ENCODE measurements at regions not wholly inside any gene's neighbourhood (a gene's known extent, or its start where the extent isn't known, plus 50 kb on each side); places are given as distances from the start of the nearest gene placed in this dataset.

DNA sequence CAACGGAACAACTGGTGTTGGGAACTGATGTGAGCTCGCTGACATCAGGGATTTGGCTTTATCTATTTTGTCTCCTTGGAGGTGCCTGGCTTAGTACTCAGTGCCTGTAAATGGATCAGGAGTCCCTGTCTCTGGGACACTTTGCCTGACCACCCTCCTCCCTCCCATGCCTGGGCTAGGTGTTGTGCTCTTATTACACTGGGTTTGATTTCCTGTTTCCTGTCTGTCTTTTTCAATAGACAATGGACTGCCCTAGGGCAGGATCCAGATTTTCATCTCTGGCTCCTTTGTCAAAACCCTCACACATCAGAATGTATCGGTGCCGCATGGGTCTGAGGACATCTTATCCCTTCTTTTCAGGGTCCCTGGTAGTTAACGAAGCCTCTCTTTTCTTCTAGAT, 223.6 kb upstream of the ASIC2 start:
- no peak for DNase-seq

DNA sequence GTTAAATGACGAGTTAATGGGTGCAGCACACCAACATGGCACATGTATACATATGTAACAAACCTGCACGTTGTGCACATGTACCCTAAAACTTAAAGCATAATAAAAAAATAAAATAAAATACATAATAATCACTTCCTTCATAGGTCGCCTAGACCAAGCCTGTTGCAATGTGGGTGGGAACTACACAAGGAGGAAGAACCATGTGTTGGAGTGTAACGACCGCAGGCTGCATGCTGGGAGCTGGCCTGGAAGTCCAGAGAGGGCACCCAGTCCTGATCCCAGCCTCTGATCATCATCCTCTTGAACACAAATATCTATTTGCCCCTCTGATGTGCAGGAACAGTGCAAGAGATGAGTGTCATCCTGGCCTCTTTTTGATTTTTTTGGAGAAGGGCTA, 224.7 kb upstream of the ASIC2 start:
- no peak for DNase-seq

GRCh38 chr17:33519692-33520091, 226.6 kb upstream of the ASIC2 start:
- no peak for DNase-seq

DNA sequence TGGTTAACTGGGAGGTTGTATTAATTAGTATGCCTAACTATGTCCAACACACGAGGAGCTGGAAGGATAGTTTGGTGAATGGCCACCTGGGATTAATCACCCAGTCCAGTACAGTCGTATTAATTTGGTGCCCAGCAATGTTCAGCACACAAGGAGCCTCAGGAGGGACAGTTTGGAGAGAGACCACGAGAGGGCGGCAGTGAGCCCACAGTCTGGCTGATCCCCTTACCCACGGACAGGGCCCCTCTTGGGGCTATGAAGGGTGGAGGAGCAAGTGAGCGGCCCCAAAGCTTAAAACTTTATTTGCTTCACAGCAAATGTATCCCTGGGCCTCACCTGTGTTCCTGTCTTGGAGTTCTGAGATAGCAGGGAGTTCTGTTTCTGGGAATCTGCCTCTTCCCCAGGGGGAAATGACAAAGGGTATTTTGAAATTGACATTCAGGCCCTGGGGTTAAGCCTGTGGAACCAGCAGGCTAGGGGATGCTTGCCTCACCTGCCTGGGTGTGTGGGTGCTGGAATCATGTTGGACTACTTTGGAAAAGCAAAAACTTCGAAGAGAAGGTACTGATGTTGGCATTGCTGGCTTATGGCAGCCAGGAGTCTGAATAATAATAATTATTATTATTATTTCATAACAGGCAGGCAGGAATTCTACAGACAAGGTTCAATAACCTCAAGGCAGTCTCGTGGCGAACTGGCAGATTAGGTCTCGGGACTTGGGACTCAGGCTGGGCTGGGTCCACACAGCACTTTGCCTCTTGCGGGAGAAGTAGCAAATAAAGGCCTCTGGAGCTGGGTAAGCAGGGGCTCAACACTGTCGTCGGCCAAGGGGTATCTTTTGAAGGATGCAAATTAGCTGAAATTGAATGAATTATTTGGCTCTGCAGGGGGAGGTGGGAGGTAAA, 227.6 kb upstream of the ASIC2 start:
- DNase-seq = no peak

DNA sequence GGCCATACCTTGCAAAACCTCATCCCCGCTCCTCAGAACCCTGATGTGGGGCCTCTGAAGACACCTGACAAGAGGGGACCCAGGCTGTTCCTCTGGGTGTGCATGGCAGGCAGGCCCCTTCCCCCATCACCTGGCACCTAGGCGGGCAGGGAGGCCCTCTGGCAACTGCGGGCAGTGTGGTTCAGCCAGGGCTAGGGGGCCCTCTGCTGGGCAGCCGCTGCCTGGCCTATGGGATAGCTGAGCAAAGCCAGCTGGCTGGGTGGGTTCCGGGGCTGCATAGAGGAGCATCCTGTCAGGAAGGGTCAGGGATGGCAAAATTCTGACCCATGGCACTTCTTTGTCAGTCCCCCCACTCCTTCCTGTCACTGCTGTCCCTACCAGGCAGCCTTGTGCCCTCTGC, 228.7 kb upstream of the ASIC2 start:
- DNase-seq = no peak

- no peak for DNase-seq
Observed at GRCh38 chr17:33522623-33523022, 229.5 kb upstream of the ASIC2 start.

GRCh38 chr17:33523577-33523981, 230.5 kb upstream of the ASIC2 start:
- no peak for DNase-seq

DNA sequence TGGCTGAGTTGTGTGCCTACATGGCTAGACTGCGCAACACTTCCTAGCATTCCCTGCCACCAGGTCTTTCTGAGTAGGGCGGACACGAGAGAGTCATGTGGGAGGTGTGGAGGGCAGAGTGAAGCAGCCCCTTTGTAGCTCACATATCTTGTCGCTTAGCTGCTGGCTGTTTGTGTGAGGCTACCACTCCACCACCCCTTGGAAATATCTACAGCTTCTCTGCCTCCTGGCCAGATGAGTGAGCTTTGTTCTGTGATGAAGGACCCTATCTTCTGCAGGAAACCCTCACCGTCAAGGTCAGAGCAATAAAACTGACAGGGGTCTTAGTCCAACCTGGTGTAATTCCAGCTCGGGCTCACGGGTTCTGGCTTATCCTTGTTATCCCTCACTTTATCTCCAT, 232.1 kb upstream of the ASIC2 start:
- no peak for DNase-seq

DNA sequence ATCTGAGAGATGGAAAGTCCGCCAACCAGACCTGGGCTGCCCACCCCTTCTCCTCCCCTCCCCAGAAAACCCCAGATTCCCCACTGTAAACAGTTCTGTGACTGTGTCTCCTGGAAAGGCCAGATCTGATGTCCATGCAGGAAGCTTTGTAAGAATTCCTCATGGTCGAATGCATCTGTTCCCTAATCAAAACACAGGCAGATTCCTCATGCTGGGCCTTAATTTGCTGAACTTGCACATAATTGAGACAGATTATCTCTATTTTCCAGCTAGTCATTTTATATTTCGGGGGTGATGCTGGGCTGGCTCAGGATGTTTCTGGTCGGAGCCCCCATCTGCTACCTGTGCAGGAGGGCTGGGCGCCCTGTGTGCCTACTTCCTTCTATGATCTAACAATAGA, 233.6 kb upstream of the ASIC2 start:
- no peak for DNase-seq

DNA sequence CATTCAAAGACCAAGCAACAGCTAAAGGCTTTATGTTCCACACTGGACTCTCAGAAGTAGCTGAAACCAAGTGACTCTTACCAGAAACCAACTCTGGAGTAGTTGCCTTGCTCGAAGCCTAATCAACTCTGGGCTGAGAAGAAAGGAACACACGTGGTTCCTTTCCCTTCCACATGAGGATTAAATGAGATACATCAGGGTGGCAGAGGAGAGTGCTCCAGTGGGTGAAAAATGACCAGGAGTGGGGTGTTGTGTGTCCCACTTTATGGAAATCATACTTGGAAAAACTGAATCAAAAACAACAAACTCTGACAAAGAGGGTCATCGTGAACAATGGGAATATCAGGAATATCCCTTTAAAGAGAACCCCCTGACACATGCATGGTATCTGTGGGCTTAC, 234.2 kb upstream of the ASIC2 start:
- no peak for DNase-seq

GRCh38 chr17:33528846-33529245, 235.8 kb upstream of the ASIC2 start:
- DNase-seq = no peak

DNA sequence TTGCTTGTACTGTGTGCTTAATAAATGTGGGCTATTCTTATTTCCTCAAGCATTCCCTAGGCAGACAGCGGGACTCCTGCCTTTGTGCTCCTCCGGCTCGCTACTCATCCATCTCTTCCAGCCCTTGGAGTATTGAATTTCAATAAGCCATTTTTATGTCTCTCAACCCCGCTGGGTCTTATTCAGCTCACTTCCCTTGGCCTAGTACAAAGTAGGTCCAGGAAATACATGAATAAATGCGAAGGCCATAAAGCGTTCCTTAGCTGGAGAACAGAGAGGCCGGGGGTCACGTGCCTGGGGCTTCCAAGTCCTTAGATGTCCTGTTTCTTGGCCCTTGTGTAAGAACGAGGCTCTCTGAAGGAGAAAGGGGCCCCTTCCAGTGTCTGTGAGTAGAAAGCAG, 236.7 kb upstream of the ASIC2 start:
- DNase-seq = no peak

DNA sequence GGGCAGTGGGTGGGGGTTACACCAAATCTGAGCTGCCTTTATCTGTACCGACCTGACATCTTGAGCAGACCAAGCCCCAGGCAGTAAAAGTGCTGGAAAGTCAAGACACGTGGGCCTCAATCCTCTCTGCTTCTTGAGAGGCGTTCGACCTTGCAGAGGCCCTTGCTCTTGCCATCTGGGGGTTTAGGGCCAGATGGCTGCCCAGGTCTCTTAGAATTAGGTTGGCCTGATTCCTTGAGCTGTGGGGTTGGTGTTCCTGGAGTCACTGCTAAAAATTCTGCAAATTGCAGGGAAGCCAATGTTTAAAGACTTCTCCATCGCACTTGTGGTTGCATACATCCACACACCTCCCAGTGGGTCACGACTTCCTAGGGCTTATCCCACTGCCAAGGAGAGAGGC, 238.2 kb upstream of the ASIC2 start:
- DNase-seq = no peak

GRCh38 chr17:33534087-33534486, 241.0 kb upstream of the ASIC2 start:
- DNase-seq = no peak

- DNase-seq = no peak
Observed at GRCh38 chr17:33545124-33545523, 252.0 kb upstream of the ASIC2 start.

DNA sequence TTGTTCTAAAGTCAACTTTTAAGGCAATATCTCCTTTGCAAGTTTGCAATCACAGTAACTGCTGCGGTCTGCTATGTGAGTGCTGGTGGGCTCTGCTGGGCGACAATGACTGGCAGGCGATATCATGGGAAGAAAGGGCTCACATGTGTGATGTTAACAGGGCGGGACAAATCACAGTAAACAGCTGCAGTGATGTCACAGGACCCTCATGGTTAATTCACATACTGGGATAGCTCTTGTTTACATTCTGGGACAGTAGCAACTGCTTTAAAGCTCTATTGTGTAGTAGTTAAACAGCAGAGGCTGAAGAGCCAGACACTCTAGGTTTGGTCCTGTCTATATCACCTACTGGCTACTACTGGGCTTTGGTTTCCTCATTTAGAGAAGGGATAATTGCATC, 257.2 kb upstream of the ASIC2 start:
- no peak for DNase-seq

DNA sequence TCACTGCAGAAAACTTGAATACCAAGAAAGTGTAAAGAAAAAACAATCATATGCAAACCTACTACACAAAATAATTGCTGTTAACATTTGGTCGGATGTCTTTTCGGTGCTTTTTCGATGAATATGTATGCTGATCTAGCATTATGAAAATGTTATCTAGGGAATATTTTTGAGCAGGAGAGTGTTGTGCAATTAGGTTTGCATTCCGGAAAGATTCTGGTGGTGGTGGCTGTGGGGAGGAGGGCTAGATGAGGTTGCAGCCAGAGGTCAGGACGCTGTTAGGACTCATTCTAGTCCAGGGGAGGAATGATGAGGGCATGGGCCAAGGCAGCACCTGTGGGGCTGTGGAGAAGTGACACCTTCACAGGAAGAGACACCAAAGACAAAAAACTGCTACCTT, 258.0 kb upstream of the ASIC2 start:
- no peak for DNase-seq

DNA sequence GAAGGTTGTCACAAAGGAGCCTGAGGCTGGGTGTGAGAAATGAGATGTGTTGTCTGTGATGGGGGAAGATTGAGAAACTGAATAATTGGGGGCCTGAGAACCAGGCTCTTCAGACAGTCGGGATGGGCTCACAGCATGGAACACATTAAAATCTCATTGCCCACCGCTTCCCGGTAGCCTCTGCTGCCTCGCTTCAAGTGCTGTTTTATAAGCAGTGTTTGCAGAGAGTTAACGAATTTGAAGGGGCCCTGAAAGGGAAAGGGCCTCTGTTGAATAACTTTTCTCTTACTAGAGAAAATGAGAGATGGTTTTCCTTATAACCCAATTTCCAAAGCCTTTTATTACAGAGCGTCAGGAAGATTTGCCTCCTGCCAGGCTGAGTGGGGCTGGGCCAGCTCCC, 258.8 kb upstream of the ASIC2 start:
- DNase-seq = no peak

GRCh38 chr17:33560165-33560564, 267.1 kb upstream of the ASIC2 start:
- no peak for DNase-seq

DNA sequence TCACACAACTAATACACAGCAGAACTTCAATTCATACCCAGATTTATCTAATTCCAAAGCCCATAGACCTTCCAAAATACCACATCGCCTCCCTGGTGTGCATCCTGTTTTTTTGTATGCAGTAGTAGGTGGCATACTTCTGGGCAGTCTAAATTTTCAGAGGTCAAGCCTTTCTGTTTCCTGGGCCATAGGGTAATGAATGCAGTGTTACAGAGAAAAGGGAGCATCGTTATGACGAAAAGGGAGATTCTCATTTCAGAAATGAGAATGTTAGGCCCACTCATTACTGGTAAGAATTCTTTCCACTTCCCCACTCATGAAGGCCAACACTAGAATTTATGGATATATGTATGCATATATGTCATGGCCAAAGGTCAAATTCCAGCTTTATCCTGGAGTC, 267.8 kb upstream of the ASIC2 start:
- no peak for DNase-seq

DNA sequence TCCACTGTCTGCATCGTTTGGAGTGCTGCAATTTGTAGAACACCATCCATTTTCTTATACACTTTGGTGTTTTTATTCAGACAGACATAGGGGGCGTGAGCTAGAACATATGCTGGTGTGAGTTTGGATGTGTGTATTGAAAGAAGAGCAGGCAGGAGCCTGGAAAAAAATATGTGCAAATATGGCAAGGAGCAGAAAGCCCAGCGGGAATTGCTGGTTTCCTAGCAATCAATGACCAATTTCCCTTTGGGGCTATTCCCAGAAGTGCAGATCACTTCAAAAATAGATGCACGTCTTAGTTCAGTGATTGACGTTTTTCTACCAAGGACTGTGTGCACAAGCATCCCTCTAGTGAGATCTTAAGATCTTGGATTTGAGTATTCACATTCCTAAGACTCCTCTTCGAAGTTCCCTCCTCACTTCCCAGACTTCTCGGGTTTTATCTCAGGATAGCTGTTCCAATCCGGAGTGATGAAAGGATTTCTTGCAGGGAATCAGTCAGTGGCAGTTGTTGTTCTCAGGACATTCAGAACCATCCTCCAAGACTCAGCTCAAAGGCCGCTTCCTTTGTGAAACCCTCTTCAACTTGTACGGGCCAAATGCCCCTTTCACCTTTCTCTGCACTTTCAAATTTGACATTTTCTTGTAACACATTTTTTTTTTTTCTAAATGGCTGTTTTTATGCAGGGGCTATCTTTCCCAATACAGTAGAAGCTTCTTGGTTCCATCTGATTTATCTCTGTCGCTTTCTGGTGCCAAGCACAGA, 268.7 kb upstream of the ASIC2 start:
- DNase-seq = no peak

DNA sequence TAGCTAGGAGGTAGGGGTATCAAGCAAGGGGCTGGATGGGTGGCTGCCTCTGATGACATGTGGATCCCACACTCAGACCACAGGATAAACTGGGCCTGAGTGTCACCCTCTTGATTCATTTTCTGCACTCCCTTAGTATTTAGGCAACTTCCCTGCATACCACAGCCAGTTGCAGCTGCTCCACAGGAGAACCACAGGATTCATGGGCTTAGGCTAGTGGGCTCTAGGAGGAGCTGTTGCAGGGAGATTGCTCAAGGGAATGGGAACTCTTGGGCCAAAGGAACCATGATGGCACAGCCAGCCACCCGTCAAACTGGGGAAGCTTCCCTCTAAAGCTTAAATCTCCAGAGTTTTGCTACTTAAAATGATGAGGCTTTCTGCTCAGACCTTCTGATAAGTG, 269.7 kb upstream of the ASIC2 start:
- no peak for DNase-seq

DNA sequence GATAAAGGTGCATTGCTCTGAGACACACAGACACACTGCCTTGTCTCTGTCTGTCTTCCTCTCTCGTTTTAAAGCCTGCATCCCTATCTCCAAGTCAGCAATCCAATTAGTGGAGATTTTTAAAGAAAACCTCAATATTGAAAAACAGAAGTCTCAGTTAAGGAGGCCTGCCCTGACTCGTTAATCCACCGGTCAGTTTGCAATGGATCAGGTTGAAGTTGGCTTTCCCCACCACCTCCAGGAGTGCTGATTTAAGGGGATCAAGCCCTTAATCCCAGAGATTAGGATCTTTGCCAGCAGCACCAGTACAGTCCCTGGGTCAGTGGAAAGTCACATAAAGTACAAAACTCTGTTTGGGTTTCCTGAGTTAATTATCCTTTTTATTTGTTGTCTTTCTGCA, 271.1 kb upstream of the ASIC2 start:
- no peak for DNase-seq

GRCh38 chr17:33567223-33567622, 274.1 kb upstream of the ASIC2 start:
- DNase-seq = no peak

DNA sequence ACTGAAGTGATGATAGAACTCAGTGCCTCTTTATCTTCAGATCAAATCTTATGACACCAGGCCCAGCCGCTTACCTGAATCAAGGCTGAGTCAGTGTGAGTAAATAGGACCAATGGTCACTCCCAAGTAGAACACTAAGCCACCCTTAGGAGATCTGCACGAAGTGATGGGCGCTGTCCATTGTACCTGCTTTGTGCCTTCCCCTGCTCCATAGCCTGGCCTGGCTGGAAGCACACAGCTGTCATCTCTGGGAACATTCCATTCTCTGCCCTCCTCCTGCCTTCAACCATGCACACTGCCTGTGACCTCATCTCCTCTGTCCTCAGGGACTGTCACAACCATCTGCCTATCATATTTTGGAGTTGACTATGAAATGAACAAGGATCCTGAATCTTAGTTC, 279.5 kb upstream of the ASIC2 start:
- no peak for DNase-seq
